ENCODE measurements at regions not wholly inside any gene's neighbourhood (a gene's known extent, or its start where the extent isn't known, plus 50 kb on each side); places are given as distances from the start of the nearest gene placed in this dataset.
A peak's percentile ranks its signal among the peaks of the same experiment; 100 is the strongest.
"Not testable (repeated sequence)": the region's sequence is repeated elsewhere in the genome, so short reads cannot be mapped to it uniquely, and the experiment has no call there.

DNA sequence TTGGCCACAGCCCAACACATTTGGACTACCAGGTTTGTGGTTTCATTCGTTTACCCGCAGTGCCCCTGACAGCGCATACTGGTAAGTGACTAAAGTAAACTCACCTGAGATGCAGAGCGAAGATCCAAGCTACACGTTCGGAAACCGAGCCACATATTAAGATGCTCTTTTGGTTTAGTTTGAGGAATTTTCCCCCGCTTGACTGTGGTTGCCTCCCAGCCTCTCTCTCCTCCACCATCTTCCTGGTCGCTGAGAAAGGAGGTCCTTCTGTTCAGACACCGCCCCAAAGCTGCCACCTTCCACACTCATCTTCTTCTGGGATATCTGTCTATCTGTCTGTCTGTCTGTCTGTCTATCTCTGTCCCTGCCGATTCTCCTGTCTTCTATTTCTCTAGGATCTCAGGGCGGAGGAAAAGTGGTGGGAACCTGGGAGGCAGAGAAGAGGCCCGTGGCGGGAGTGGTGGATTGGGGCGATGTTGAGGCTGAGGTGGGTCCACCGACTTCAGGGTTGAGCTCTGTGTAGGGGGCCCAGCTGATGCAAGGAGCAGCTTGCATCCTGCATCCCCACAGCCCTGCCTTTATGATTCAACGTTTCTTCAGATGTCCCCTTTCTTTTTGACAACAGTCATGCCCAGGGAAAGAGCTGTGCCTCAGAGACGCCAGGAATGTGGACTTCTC is 196.9 kb upstream of the ZNF184 start:
- TF ChIP-seq, protein P1, sequence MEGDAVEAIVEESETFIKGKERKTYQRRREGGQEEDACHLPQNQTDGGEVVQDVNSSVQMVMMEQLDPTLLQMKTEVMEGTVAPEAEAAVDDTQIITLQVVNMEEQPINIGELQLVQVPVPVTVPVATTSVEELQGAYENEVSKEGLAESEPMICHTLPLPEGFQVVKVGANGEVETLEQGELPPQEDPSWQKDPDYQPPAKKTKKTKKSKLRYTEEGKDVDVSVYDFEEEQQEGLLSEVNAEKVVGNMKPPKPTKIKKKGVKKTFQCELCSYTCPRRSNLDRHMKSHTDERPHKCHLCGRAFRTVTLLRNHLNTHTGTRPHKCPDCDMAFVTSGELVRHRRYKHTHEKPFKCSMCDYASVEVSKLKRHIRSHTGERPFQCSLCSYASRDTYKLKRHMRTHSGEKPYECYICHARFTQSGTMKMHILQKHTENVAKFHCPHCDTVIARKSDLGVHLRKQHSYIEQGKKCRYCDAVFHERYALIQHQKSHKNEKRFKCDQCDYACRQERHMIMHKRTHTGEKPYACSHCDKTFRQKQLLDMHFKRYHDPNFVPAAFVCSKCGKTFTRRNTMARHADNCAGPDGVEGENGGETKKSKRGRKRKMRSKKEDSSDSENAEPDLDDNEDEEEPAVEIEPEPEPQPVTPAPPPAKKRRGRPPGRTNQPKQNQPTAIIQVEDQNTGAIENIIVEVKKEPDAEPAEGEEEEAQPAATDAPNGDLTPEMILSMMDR (IDR thresholded peaks at IDR 0.05; ENCODE audit: borderline replicate concordance, insufficient read depth, low read depth, low read length) = no peak
- H3K4me3 ChIP-seq (ENCODE audit: low read depth, low read length) = peak overlapping the region; percentile 26

DNA sequence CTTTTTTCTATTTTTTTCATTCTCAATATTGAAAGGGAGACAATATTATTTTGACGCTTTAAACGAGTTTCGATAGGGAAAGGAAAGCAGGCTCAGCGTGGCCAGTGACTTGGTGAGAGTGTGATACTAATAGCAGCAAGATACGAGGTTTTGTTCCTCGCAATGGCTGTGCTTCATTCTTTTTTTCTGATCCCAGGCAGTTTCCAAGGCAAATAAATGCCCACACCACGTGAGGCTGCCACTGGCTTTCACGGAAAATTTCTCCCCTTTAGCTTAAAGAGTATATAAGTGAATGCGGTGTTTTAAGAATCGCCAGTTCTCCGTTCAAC is 196.4 kb upstream of the ZNF184 start:
- peak overlapping the region; percentile 26 for H3K4me3 ChIP-seq (ENCODE audit: low read depth, low read length)
- TF ChIP-seq, protein P1 (IDR thresholded peaks at IDR 0.05; ENCODE audit: borderline replicate concordance, insufficient read depth, low read depth, low read length) = no peak

- H3K4me3 ChIP-seq (ENCODE audit: low read depth, low read length) = peak overlapping the region; percentile 27
Measured at GRCh38 chr6:27668442-27669294, 195.8 kb upstream of the ZNF184 start.

GRCh38 chr6:27667657-27668441 is 194.9 kb upstream of the ZNF184 start:
- peak overlapping the region; percentile 5 for H3K4me3 ChIP-seq (ENCODE audit: low read depth, low read length)
- TF ChIP-seq, protein P1 (IDR thresholded peaks at IDR 0.05; ENCODE audit: borderline replicate concordance, insufficient read depth, low read depth, low read length) = no peak

More at GRCh38 chr6:27668442-27669294, 195.8 kb upstream of the ZNF184 start:
- TF ChIP-seq, protein P1 (IDR thresholded peaks at IDR 0.05; ENCODE audit: borderline replicate concordance, insufficient read depth, low read depth, low read length) = no peak

DNA sequence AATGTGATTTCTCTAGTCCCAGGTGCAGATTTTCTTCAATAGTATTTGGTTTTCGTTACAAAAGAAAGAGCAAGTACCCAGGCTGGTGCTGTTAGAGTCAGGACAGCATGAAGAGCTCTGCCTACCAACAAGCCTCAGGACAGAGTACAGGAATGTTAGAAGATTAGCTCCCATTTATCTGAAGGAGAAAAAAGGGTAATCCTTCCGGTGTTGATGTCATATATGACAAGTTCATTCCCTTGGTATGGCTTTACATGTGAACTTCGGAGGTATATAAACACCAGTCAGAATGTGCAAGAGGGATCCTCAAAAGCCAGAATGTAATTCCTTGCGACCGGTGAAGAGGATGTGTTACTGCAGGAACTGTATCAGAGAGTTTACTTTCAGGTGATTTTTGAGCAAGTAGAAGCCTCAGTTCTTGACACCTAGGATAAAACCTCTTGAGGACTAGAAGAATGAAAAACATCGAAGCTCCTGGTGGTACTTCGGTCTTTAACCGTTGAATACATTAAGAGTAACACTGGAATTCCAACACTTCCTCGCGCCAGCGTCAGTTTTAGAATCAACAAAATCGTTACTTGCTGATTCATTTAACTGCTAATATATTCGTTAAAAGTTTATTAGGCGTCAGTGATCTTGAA is 194.2 kb upstream of the ZNF184 start:
- TF ChIP-seq, protein P1 (IDR thresholded peaks at IDR 0.05; ENCODE audit: borderline replicate concordance, insufficient read depth, low read depth, low read length) = no peak
- no peak overlapping the region for H3K4me3 ChIP-seq (ENCODE audit: low read depth, low read length)

DNA sequence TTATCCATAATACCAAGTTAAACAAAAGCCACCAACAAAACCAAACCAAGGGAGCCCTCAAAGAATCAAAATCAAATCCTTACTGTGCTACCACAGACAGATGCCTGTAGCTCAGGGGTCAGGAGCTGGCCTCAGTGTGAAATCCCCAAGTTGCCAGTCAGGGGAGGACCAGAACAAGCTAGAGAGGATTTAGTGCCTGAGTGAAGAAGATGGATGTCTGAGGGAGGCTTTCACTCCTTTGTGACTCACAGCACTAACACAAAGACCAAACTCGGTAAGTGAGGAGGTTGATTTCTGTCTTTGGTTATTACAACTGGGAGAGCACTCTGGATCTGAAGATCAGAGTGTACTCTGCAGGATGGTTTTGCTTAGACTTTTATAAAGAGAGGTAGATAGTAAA is 189.9 kb upstream of the ZNF184 start:
- TF ChIP-seq, protein P1 (IDR thresholded peaks at IDR 0.05; ENCODE audit: borderline replicate concordance, insufficient read depth, low read depth, low read length) = no peak
- no peak overlapping the region for H3K4me3 ChIP-seq (ENCODE audit: low read depth, low read length)

DNA sequence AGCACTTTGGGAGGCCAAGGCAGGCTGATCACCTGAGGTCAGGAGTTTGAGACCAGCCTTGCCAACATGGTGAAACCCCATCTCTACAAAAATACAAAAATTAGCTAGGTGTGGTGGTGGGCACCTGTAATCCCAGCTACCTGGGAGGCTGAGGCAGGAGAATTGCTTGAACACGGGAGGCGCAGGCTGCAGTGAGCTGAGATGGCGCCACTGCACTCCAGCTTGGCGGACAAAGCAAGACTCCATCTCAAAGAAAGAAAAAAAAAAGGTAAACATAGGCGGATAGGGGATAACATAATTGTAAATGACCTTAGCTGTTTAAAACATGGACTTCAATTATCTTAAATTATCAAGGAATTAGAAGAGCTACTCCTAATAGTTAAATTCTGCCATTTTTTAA is 189.3 kb upstream of the ZNF184 start:
- H3K4me3 ChIP-seq (ENCODE audit: low read depth, low read length) = not testable (repeated sequence)

- not testable (repeated sequence) for H3K4me3 ChIP-seq (ENCODE audit: low read depth, low read length)
Measured at GRCh38 chr6:27653143-27653825, 180.4 kb upstream of the ZNF184 start.

All from GM12875 (cell line).